GM12878 (cell line): ENCODE measurements at regions not wholly inside any gene's neighbourhood (a gene's known extent, or its start where the extent isn't known, plus 50 kb on each side); places are given as distances from the start of the nearest gene placed in this dataset.
"Not testable (repeated sequence)": the region's sequence is repeated elsewhere in the genome, so short reads cannot be mapped to it uniquely, and the experiment has no call there.

Experiments used
- ATAC-seq: fragments of 200-7000 bp; cut with Tn5 transposase; 3 replicates; pipeline ENCODE4 v1.9.1; 2020; ENCODE audit warnings: mild to moderate bottlenecking, moderate library complexity
- BruUV-seq: library from RNA; stranded (reverse); fragments of 400-500 nt; replicated peaks from 2 replicates; lab custom pipeline; 2021; lab: Mats Ljungman, UMichigan
- CTCF ChIA-PET: fragments of 300-600 bp; sonication (Branson Sonifier 250); formaldehyde crosslinking; extraction: SDS; loops from one replicate; lab custom pipeline; 2021; ENCODE audit warnings: inconsistent platforms; lab: Yijun Ruan, JAX
- POLR2A ChIA-PET: fragments of 350-600 bp; formaldehyde crosslinking; extraction: SDS; loops from one replicate; lab custom pipeline; 2021; ENCODE audit warnings: inconsistent platforms; lab: Charles Lee
- RAD21 ChIA-PET: fragments of 300-600 bp; sonication (Branson Sonifier 250); formaldehyde crosslinking; loops from one replicate; lab custom pipeline; 2023; ENCODE audit warnings: antibody characterized with exemption; ENCODE audit not compliant: unreplicated experiment; lab: Charles Lee
- SMC1A ChIA-PET: fragments of 300-600 bp; sonication (Branson Sonifier 250); formaldehyde crosslinking; loops from one replicate; lab custom pipeline; 2023; ENCODE audit not compliant: unreplicated experiment, uncharacterized antibody; lab: Charles Lee
- DNase-seq: peaks from one replicate; pipeline ENCODE4 v3.0.0-alpha.2; 2011; ENCODE audit warnings: low read depth, low spot score
- FAIRE-seq: peaks from 3 replicates; lab custom pipeline; 2011; peaks lifted over from hg19 to GRCh38; lab: Jason Lieb, UNC
- H2AFZ ChIP-seq: 2 replicates; pipeline ENCODE4 v1.6.0; 2011; ENCODE audit warnings: low read depth, low read length, control low read depth; ENCODE audit not compliant: control insufficient read depth
- H3K27ac ChIP-seq: 2 replicates; pipeline ENCODE4 v1.5.1; 2011; ENCODE audit warnings: control low read depth; ENCODE audit not compliant: control insufficient read depth, insufficient read depth
- H3K27me3 ChIP-seq, 2 experiments: replicated peaks in 1 of 2; 2 replicates each; pipeline versions ENCODE4 v1.6.0 to v1.6.1; 2011; ENCODE audit warnings: low read length in 1 of 2; ENCODE audit not compliant: control insufficient read depth in 2 of 2, insufficient read depth in 2 of 2
- H3K36me3 ChIP-seq, 2 experiments: 2 replicates each; pipeline ENCODE4 v1.5.1; 2011; ENCODE audit warnings: low read length in 1 of 2; ENCODE audit not compliant: control insufficient read depth in 2 of 2, insufficient read depth in 2 of 2
- H3K4me1 ChIP-seq: 2 replicates; pipeline ENCODE4 v1.6.1; 2011; ENCODE audit warnings: mild to moderate bottlenecking, low read length, moderate library complexity, mixed read lengths; ENCODE audit not compliant: control insufficient read depth, insufficient read depth
- H3K4me2 ChIP-seq: 2 replicates; pipeline ENCODE4 v1.6.0; 2011; ENCODE audit warnings: control low read depth; ENCODE audit not compliant: control insufficient read depth, insufficient read depth
- H3K4me3 ChIP-seq: fragments of 200-600 bp; sonication (generic); 2 replicates; pipeline ENCODE4 v1.5.1; 2016
- H3K79me2 ChIP-seq: 2 replicates; pipeline ENCODE4 v1.6.0; 2011; ENCODE audit warnings: low read length; ENCODE audit not compliant: control insufficient read depth, insufficient read depth
- H3K9ac ChIP-seq: 2 replicates; pipeline ENCODE4 v1.8.0; 2011; ENCODE audit warnings: low read length, control low read depth, mixed read lengths; ENCODE audit not compliant: control insufficient read depth, insufficient read depth
- H3K9me3 ChIP-seq: replicated peaks from 3 replicates; pipeline ENCODE4 v1.5.1; 2011; ENCODE audit warnings: mild to moderate bottlenecking, low read length; ENCODE audit not compliant: control insufficient read depth, insufficient read depth
- H4K20me1 ChIP-seq: 2 replicates; pipeline ENCODE4 v1.6.0; 2011; ENCODE audit not compliant: control insufficient read depth, insufficient read depth
- CBX5 ChIP-seq: sonication (generic); IDR thresholded peaks from 2 replicates; pipeline ENCODE4 v1.6.1; 2016; ENCODE audit warnings: low read depth, moderate library complexity, mild to moderate bottlenecking, inconsistent platforms
- ELK1 ChIP-seq: IDR thresholded peaks from 2 replicates; pipeline ENCODE4 v1.6.1; 2012; ENCODE audit warnings: low read depth, low read length, improper control_type of control experiment
- NR2C1 ChIP-seq: fragments of 450-650 bp; IDR thresholded peaks from 2 replicates; pipeline ENCODE4 v1.6.1; 2017; ENCODE audit warnings: antibody characterized with exemption, mild to moderate bottlenecking, moderate library complexity
- POLR2AphosphoS2 ChIP-seq: IDR thresholded peaks from 2 replicates; pipeline ENCODE4 v1.6.1; 2011; ENCODE audit warnings: low read depth, mild to moderate bottlenecking, low read length, improper control_type of control experiment, moderate library complexity
- RFX5 ChIP-seq: IDR thresholded peaks from 2 replicates; pipeline ENCODE4 v1.6.1; 2011; ENCODE audit warnings: low read depth, low read length, improper control_type of control experiment
- RUNX3 ChIP-seq: IDR thresholded peaks from 2 replicates; pipeline ENCODE4 v1.6.1; 2012; ENCODE audit warnings: low read length, inconsistent platforms
- SREBF1 ChIP-seq: IDR thresholded peaks from 2 replicates; pipeline ENCODE4 v1.6.1; 2012; ENCODE audit warnings: mild to moderate bottlenecking, low read length
- ZNF217 ChIP-seq: fragments of 450-650 bp; IDR thresholded peaks from 2 replicates; pipeline ENCODE4 v1.6.1; 2017; ENCODE audit warnings: antibody characterized with exemption, mild to moderate bottlenecking
- WGBS: methylation state at CpG from one replicate; pipeline ENCODE4 v1.1.6; 2016; ENCODE audit warnings: low lambda C conversion rate; ENCODE audit not compliant: insufficient replicate concordance, insufficient coverage; ENCODE audit errors: missing lambda C conversion rate; 5-methylcytosine and 5-hydroxymethylcytosine counted together
- in situ Hi-C: fragments of 300-500 bp; cut with MboI; formaldehyde crosslinking; loops from 9 replicates; pipeline ENCODE4 v1.14.3; 2018; ENCODE audit warnings: mixed read lengths
- intact Hi-C: fragments of 100-400 bp; cut with micrococcal nuclease; formaldehyde crosslinking; loops from one replicate; pipeline ENCODE4 v1.14.2; 2022; ENCODE audit not compliant: unreplicated experiment

GRCh38 chr4:164601653-164602052 lies 152.3 kb upstream of the SMIM31 start:
- ChIA-PET CTCF (no interaction called here), POLR2A (no interaction called here), RAD21 (no interaction called here), SMC1A (no interaction called here)
- no peaks in the 10 kb centered on the region for H3K36me3 ChIP-seq
- no peak for ATAC-seq
- TF ChIP-seq SREBF1 (no peak), POLR2AphosphoS2 (no peak), CBX5 (no peak), NR2C1 (no peak), RUNX3 (no peak), RFX5 (no peak), ZNF217 (no peak), ELK1 (no peak)
- H4K20me1 ChIP-seq: no peaks in the 10 kb centered on the region
- no peak overlapping the region for H3K4me3 ChIP-seq
- FAIRE-seq: no peak
- no peak overlapping the region for H2AFZ ChIP-seq
- no peak overlapping the region for H3K4me2 ChIP-seq
- in situ Hi-C loops: no loop called here
- no peaks in the 10 kb centered on the region for H3K27me3 ChIP-seq
- H3K79me2 ChIP-seq: no peaks in the 10 kb centered on the region
- H3K9ac ChIP-seq: no peak overlapping the region
- H3K9me3 ChIP-seq: no peaks in the 10 kb centered on the region
- no peaks in the 10 kb centered on the region for H3K4me1 ChIP-seq
- BruUV-seq: no TSS peak
- 0% methylated on average over 1 of the region's 1 CpG for WGBS
- DNase-seq: no peak
- intact Hi-C loops: no loop called here
- H3K27ac ChIP-seq: no peak overlapping the region

- H3K9me3 ChIP-seq, H3K4me3 ChIP-seq, intact Hi-C loops, H3K27me3 ChIP-seq, H3K4me1 ChIP-seq, H3K4me2 ChIP-seq, in situ Hi-C loops, RAD21 ChIA-PET, H2AFZ ChIP-seq, H4K20me1 ChIP-seq, H3K9ac ChIP-seq, BruUV-seq, H3K36me3 ChIP-seq, ATAC-seq, H3K79me2 ChIP-seq, H3K27ac ChIP-seq, CTCF ChIA-PET, DNase-seq, FAIRE-seq: not testable (repeated sequence)
- WGBS: 25% methylated on average over 6 of the region's 6 CpGs
- SMC1A ChIA-PET: interaction anchor here (0.6 kb wide), 1 partner anchor 864 kb away, joined by 5 read pairs; no protein-coding TSS in a partner anchor
- POLR2A ChIA-PET: interaction anchor here (0.6 kb wide), 1 partner anchor 893 kb away, joined by 3 read pairs; no protein-coding TSS in a partner anchor
These were observed 148.1 kb upstream of the SMIM31 start for GRCh38 chr4:164605791-164606190.
